Right kidney (tissue), 1 donor: ENCODE measurements at regions not wholly inside any gene's neighbourhood (a gene's known extent, or its start where the extent isn't known, plus 50 kb on each side); places are given as distances from the start of the nearest gene placed in this dataset.
"Not testable (repeated sequence)": the region's sequence is repeated elsewhere in the genome, so short reads cannot be mapped to it uniquely, and the experiment has no call there.

ENCODE experiments used
- DNase-seq: peaks from one replicate; pipeline ENCODE4 v3.0.0-alpha.2; 2016

DNA sequence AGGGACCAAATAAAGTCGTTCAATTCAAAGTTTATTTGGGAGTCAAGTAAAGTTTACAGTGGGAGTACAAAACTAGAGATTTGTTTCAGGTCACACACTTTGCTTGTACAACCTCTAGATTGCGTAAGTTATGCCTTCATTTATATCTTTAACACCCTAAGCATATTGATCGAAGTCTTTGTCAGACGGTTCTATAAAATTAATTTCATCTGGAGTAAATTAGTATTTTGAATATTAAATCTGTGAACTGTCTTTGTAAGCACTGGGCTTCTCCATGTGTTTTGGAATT is 119.7 kb downstream of the ACAA2 start:
- DNase-seq: no peak

DNA sequence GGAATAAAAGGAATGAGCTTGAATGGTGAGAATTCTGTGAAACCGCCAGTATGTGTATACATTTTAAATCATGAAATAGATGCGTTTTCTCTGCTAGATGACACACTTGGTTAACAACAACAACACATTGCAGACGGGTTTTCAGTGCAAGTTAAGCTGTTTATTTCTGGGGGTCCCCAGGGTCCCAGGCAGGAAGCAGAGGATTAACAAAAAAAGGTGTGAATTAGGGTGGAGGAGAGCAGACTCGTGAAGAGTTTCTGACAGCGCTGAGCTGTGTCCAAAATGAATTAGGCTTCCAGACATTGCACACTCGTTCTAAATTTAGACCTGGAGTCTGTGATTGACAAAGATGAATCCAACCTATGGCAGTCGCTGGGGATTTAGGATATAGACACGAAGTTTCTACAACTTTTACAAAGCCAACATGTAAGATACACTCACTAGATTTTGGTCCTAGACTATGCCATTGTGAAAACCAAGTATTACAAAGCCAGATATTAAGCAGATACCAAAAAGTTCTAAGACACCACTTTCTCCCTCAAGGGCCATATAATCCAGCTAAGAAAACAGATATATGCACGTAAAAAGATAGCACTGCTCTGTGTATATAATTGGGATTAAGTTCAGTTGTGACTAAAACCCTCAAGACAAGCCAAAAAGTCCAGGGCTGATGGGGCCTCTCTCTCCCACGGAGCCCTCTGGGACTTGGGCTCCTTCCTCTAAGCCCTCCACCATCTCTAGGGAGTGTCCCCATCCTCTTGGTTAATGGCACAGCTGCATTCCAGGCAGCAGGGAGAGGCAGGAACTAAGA is 120.2 kb downstream of the ACAA2 start:
- no peak for DNase-seq

DNA sequence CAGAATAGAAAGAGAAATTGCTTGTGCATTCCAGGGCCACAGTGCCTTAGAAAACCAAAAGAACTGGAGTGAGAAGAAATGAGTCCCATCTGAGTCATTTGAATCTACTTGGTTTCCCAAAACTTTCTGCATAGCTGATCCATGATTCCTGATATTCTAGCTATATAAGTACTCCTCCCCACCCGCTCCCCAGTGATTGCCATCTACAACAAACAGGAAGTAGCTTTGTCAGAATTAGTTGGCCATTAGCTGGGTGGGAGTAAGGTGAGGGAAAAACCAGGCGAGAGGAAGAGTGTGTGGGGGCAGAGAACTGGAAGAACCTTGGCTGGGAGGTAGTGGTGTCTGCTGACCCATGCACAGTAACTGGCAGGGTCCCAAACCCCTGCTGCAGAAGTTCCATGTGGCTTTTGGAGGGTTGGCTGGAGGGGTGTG is 122.1 kb downstream of the ACAA2 start:
- no peak for DNase-seq

DNA sequence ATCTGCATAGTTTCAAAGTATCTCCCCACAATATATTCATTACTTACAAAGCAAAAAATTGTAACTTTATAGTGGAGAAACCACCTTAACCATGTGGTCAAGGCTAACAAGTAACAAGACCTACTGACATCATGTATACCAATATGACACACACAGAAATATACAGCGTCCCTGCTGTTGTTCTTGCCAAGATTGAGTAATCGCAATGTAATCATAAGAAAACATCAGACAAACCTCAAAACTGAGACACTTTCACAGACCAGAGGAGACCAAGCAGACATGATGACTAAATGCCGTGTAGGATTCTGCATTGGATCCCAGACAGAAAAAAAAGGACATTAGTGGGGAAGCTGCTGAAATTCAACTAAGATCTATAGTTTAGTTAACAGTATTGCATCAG is 123.0 kb downstream of the ACAA2 start:
- DNase-seq: no peak

DNA sequence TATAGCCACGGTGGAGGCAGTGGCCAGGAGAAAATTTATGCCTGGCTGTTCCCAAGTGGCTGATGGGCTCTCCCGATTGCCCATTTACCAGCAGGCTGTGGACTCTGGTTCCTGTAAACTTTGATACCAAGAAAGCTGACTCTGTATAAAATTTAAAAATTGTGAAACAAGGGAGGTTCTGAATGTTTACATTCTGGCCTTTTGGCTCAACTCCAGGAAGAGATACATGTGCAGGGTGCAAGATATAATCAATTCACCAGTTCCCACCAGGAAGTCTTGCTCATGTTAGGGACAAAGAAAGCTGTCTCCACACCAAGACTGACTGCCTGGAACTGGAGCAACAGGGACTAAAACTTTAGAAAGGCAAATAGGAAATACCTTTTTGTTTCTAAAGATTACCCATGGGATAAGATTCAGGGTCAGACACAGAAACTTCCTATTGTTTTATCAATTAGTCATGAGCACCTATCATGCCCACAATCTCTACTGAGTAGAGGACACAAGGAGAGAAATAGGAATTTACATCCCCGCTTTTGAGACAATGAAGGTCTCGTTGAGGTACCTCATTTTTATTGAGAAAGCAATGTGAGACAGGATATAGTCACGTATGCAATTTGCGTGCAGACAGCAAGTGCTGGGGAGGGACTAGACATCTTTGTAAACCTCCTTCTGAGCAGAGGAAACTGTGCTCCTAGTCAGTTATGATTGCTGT is 123.5 kb downstream of the LIPG start:
- no peak for DNase-seq

DNA sequence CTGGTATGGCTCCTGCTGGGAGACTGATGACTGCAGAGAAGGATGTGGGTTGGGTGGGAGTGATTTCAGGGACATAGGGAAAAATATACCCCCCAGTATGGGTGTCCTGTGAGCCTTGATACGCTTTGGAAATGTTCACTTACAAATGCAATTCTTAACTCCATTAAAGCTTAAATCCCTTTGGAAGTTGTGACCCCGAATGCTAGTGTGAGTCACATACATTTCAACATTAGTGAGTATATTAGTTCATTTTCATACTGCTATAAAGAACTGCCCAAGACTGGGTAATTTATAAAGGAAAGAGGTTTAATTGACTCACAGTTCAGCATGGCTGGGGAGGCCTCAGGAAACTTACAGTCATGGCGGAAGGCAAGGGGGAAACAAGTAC is 120.9 kb downstream of the LIPG start:
- not testable (repeated sequence) for DNase-seq

DNA sequence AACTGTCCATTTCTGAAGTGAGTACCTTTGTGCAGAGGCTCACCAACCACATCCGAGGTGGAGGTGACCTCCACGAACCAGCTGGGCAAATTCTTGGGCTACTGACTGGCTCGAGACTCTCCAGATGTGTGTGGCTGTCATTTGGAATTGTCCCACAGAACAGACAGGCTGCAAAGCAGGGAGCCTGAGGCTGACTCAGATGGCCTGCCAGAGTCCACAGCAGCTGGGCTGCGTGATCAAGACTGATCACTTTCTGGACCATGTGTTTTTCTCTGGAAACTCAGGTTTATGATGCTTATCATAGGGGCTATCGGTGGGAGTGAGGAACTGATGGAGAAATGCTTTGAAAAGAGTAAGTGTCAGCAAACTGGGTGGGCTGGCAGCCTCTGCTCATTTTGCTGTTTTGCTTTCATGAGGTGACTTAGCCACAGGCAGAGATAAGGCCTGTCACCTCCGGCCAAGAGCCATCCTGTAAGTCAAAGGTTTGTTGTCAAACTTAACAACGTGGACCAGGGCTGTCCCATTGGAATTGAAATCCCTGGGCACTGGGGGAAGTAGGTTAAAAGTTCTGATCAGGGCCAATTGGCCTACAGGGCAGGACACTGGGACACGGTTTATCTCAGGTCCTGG is 120.4 kb downstream of the LIPG start:
- no peak for DNase-seq

DNA sequence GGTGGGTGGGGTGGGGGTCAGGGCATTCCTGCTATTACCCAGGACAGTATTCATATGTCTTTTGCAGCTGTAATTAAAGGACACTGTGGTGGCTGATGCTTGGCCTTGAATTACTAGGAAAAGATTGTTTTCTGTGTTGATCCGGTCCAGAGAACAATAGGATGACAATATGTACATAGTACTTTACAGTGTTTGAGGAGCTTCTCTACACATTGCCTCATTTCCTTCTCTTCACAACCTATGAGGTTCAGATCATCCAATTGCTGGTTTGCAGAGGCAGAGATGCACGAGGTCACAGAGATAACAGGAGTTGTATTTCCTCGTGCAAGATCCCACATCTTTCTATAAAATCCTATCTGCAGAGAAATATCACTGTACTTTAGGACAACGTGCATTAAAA is 119.5 kb downstream of the LIPG start:
- no peak for DNase-seq

DNA sequence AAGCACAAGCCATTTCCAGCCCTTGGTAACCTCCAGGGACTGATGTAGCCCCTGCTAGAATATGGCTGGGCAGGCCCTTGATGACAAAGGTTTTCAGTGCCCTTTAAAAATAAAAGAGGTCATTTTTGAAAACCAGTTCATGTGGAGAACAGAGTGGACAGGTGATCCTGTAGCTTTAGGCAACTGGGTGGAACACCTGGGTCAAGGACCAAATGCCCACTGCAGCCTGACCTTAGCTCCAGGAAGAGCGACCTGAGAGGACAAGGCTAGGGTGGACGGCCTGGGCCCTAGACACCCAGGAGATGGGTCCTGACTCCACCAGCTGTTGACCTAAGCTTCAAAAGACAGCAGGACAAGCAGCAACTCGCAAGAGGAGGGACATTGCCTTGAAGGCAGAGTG is 116.6 kb downstream of the LIPG start:
- no peak for DNase-seq

DNA sequence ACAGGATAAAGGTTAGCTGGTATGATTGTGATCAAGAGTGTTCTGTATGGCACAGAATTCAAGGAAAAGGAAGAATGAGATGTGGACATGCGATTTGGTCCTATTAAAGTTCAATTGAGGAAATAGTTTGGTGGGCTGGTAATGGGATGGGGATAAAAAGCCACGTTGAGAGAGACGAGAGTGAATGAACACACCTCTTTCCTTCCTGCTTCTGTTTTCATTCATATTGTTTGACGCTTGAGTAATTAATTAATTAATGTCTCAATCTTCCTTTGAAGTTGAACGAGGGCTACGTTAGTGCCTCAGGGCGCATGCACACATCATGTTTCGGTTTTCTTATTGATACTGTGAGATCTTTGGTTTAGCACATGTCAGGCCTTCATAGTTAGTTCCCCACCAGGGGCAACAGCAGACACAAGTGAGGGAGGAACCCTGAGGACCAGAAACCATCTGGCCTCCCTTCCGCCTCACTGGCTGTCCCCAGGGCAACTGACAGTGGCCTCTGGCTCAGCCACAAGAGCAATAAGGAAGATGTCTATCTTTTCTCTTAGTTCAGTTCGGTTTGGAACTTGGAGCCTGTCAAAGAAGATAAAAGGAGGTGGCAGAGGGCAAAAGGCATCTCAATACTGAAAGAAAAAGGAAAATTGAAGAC is 116.0 kb downstream of the LIPG start:
- no peak for DNase-seq

DNA sequence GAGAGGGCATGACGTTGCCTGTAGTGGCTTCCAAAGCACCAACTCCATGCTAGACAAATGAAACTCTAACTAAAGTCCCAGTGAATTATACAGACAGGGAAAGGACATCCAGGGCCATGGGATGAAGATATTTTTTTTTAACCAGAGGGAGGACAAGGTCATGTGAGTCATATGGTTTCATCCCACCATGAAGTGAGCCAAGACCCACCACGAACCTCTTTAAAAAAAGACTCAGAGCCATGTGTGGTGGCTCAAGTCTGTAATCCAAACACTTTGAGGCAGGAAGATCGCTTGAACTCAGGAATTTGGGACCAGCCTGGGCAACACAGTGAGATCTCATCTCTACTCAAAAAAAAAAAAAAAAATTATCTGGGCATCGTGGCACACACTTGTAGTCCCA is 115.2 kb downstream of the LIPG start:
- DNase-seq: no peak

DNA sequence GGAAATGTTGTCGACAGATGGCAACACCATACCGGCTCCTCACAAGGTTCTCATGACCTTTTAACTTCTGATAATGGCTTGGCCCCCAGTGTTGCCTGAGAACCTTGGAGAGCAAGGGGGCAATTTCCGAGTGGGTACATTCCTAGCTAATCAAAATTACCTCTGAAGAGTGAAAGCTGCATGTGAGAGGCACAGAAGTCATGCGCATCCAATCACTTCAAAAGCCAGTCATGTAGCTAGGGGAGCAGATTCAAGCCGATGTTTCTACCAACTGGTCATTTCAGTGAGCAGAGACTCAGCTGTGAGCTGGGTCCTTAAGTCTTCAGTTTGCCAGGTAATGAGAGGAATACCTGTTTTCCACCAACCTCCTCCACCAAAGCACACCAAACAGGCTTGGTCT is 111.4 kb downstream of the LIPG start:
- no peak for DNase-seq

DNA sequence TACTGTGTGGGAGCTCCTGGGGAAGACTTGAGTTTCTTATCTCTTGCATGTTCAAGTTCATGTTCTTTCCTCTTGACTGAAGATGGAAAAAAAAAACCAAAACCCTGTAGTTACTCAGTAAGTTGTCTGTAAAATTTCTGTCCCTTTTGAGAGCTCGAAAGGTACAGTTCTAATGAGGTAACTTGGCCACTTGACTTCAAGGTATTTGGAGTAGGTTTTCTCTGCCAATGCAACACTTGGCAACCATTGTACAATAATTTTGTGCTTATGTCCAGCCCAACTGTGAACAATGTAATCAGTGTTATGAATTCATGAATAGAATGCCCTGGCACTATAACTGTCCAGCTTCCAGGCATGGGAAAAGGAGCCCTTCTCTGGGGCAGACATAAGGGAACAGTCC is 111.0 kb downstream of the LIPG start:
- DNase-seq: no peak

DNA sequence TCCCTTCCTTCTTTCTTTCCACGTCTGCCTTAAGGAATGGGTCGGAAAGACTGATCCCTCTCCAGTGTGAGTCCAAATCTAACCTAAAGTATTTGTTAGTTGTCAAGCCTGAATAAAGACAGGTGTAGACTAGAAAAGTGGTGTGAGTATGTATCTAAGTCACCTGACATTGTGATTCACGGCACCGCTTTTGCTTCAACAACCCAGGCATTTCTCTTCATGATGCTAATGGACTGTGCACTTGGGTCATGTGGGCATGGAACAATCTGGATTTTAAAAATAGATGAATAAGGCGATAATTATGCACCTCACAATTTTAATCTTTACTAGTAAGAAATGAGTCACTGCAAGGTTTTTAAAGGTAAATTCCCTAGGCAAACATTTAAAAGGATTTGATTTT is 107.5 kb downstream of the LIPG start:
- no peak for DNase-seq

DNA sequence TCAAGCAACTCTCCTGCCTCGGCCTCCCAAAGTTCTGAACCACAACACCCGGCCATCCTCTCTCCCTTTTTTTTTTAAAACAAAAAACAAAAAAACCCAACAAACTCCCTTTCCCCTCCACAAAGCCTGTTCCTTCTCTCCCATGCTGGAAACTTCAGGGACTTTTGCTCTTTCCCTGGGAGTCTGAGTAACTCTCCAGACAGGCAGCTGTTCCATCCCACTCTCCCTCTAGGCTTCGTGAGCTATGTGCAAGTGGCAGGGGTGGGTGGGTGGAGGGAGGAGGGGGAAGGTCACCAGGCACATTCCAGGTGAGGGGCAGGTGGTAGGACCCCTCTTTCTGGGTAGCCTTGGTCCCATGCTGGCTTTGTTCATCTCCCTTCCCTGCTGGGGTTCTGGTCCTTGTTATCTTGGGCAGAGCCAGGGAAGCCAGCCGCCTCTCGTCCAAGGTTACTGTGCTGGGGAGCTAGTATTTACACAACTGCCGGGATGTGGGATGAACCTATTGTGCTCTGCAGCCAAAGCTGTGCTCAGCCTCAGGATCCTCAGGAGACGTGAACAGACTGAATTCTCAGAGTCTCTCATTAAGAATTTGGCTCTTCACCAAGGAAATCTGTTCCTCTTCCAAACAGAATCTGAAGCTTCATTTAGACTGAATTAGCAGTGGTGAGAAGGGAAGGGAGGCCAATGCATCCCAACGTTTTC is 106.9 kb downstream of the LIPG start:
- DNase-seq: no peak

DNA sequence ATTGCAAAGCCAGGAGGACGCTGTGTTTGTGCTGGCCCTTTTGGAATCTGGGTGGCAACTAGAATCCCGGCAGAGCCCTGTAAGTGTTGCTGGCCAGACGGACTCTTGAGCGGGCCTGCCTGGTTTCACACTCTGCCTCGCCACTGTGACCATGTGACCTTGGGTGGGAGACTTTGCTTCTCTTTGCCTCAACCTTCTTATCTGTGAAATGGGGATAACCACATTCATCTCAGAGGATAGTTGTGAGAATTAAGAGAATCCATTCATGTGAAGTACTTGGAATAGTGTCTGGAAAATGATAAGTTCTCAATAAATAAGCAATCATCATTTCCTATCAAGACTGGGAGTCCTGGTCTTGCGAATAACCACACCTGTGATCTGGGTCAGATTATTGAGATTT is 105.6 kb downstream of the LIPG start:
- no peak for DNase-seq

DNA sequence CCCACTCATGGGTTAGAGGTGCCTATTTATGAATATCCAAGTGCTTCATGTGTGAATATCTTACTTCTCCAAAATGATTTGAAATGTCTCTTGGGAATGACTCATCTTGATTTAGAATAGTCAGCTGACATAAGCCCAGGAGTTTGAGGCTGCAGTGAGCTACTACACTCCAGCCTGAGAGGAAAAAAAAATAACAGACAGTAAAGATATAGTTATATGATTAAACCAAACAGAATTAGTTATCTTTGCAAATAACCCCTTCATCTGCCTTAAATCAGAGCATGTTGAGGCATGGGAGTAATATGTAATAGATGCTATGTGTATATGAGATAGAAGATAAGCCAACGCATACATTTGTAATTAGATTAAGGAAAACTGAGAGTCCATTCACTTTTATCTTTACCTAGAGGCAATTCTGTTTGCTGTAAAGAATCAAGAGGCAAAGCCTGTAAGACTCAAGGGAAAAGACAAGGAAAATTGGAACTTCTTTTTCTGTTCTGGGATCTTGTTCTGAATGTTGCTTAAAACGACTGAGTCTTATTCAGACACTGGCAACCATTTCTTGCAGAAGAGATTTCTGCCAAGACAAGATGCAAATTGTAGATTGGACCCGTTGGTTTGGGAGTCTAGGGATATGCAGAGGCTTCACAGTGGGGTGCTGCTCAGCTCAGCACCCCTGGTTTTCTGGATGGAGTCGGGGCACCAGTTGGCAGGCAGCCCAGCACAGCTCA is 104.4 kb downstream of the LIPG start:
- no peak for DNase-seq

DNA sequence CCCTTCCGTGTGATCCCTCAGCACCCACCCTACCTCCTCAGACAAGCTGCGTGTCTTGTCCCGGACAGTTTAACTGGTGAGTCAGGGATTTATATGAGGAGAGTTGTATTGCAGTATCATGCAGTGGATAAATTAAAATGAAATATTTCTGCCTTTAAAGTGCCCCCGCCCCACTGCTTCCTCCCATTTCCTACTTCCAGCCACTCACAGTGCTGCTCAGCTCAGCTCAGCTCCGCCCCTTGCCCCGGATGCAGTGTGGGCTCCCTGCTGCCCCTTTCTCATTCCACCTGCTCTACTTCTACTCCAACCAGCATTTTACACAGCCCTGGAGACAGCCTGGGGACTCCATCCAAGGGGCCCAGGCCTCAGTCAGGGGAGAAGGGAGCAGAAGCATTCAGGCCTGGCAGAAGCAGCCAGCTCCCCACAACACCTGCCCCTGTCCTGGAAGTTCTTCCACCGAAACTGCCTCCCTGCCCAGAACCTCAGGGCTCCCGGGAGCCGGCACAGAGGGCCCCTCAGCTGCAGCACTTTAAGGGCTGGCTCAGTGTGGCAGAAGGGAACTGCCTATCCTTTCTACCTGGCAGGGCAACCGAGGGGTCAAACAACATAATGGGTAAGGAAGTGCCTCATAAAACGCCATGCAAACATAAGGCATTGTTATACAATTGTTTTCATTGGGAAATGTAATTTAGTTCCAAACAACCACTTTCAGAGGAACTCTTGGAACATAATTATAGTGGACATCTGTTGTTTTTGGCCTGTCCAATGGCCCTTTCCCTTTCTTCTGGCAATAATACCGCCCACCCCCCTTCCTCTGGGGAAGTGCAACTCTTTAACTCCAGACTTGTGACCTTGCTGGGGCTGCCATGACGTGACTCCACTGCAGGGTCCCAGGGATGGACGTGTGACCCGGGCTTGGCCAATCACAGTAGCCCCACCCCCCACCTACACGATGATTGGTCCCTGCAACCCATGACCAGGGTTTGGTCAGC is 102.3 kb downstream of the LIPG start:
- DNase-seq: peak; percentile 42

DNA sequence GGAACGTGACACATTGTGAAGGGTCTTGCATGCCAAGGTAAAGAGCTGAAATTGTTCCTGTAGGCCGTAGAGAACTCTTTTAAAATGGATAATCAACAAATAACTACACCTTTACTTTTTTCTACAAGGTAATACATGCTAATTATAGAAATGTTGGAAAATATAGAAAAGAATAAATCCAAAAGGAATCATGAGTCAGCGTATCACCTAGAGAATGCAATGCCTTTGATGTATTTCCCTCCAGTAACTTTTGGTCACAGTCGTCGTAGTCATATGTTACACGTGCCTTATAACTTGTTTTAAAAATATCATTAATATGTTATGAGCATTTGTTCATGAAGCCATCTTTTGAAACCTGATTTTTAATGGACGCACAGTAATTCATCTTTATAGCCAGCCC is 100.6 kb downstream of the LIPG start:
- DNase-seq: no peak

DNA sequence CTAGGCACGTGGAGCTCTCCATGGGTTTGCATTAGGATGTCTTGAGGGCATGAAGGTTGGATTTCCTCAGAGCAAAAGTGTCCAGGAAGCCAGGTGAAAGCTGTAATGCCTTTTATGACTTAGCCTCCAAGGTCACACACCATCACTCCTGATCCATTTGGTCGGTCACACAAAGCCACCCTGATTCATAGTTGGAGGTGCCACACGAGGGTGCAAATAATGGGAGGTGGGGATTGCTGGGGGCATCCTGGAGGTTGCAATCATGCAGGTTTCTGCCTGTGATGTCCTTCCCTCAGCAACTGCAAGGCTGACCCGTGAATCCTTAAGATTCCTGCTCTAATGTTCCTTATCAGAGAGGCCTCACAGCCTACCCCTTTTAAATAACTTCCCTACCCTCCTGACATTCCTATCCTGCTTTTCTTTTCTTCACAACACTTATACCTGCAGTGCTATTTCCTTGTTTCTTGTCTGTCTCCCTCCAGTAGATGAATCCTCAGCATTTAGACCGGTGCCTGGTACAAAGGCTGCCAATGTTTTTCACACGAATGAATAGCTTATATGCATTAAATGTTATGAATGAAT is 97.1 kb downstream of the LIPG start:
- no peak for DNase-seq
